Activated T-helper 9 cell treated with anti-CD3 and anti-CD28 coated beads, Interleukin-2, amount 50 U/mL, for 16 hours (primary cell): ENCODE measurements at regions not wholly inside any gene's neighbourhood (a gene's known extent, or its start where the extent isn't known, plus 50 kb on each side); places are given as distances from the start of the nearest gene placed in this dataset.

Experiments
- DNase-seq: peaks from one replicate; pipeline ENCODE4 v3.0.0-alpha.2; 2020; ENCODE audit warnings: low read depth

- no peak for DNase-seq
Observed at GRCh38 chr5:118687661-118688621, 300.4 kb downstream of the DTWD2 start.

GRCh38 chr5:118687100-118687499, 301.2 kb downstream of the DTWD2 start:
- no peak for DNase-seq

- no peak for DNase-seq
Observed at GRCh38 chr5:118681655-118682054, 306.7 kb downstream of the DTWD2 start.

- no peak for DNase-seq
Observed at GRCh38 chr5:118679264-118679940, 308.9 kb downstream of the DTWD2 start.

- DNase-seq, result no peak
Observed at GRCh38 chr5:118678746-118679145, 309.6 kb downstream of the DTWD2 start.

- no peak for DNase-seq
Observed at GRCh38 chr5:118675247-118675646, 313.1 kb downstream of the DTWD2 start.

- no peak for DNase-seq
Observed at GRCh38 chr5:118657576-118657975, 330.8 kb downstream of the DTWD2 start.

- DNase-seq, result no peak
Observed at GRCh38 chr5:118653872-118654271, 334.5 kb downstream of the DTWD2 start.

GRCh38 chr5:118653183-118653582, 335.2 kb downstream of the DTWD2 start:
- no peak for DNase-seq

- no peak for DNase-seq
Observed at GRCh38 chr5:118651002-118651401, 337.3 kb downstream of the DTWD2 start.

GRCh38 chr5:118647587-118647986, 340.8 kb downstream of the DTWD2 start:
- no peak for DNase-seq

GRCh38 chr5:118646917-118647316, 341.4 kb downstream of the DTWD2 start:
- no peak for DNase-seq

- no peak for DNase-seq
Observed at GRCh38 chr5:118637947-118638670, 350.2 kb downstream of the DTWD2 start.

GRCh38 chr5:118628660-118629354, 359.5 kb downstream of the DTWD2 start:
- no peak for DNase-seq

GRCh38 chr5:118620233-118620632, 368.1 kb downstream of the DTWD2 start:
- no peak for DNase-seq

- no peak for DNase-seq
Observed at GRCh38 chr5:118619823-118620222, 368.5 kb downstream of the DTWD2 start.

- no peak for DNase-seq
Observed at GRCh38 chr5:118616281-118616680, 372.1 kb downstream of the DTWD2 start.

GRCh38 chr5:118614731-118615456, 373.5 kb downstream of the DTWD2 start:
- DNase-seq, result no peak

GRCh38 chr5:118611332-118611945, 376.9 kb downstream of the DTWD2 start:
- no peak for DNase-seq

GRCh38 chr5:118606940-118607339, 381.4 kb downstream of the DTWD2 start:
- DNase-seq, result no peak

- no peak for DNase-seq
Observed at GRCh38 chr5:118605761-118606160, 382.6 kb downstream of the DTWD2 start.
